Spleen (tissue), 7 donors: ENCODE measurements at regions not wholly inside any gene's neighbourhood (a gene's known extent, or its start where the extent isn't known, plus 50 kb on each side); places are given as distances from the start of the nearest gene placed in this dataset.

Experiments
- CTCF ChIP-seq, 11 experiments: fragments of 200-600 bp in 7 of 11; fragments of 450-650 bp in 4 of 11; sonication (generic) in 4 of 11; IDR thresholded peaks in 8 of 11; conservative IDR thresholded peaks in 3 of 11; 1 replicate in 7 of 11; 2 replicates in 4 of 11; pipeline versions ENCODE4 v1.4.0 to v1.8.0; 2016 to 2021; ENCODE audit warnings: antibody characterized with exemption in 11 of 11, inconsistent platforms in 4 of 11, mild to moderate bottlenecking in 1 of 11
- POLR2A ChIP-seq, 3 donors: fragments of 450-650 bp; IDR thresholded peaks; one replicate each; pipeline ENCODE4 v1.5.1; 2017; ENCODE audit warnings: antibody characterized with exemption in 3 of 3, mild to moderate bottlenecking in 1 of 3
- POLR2AphosphoS5 ChIP-seq, 3 donors: sonication (generic); formaldehyde crosslinking; IDR thresholded peaks; one replicate each; pipeline ENCODE4 v1.5.1; 2017; ENCODE audit warnings: antibody characterized with exemption in 3 of 3
- donor health status: DM: no; HTN: no; CAD: no; lungs with moderate emphysema.
- donor health status: DM: no; HTN: no; CAD: no.
- donor health status: DM: no; HTN: no; CAD: no.

DNA sequence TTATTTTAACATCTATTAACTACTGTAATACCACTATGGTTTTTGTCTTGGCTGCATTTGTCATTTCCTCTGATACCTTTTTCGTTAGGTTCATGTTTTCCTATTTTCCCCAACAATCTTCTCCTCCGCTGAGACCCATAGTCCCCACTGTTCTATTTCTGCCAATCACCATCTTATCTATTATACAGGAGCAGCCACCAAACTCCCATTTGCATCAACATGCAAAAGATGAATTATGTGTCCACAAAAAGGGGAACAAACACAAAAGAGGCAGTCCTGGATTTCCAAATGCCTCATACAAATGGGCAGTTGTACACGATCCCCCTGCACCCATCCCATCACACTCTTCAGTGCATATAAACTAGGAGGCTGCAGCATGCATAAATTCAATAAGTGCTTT, 121.7 kb upstream of the MYLIP start:
- TF ChIP-seq POLR2AphosphoS5 (IDR thresholded peaks at IDR 0.05) (no peak), CTCF (IDR thresholded peaks at IDR 0.05 in 8 of 11, conservative IDR thresholded peaks at IDR 0.05 in 3 of 11) (no peak), POLR2A (IDR thresholded peaks at IDR 0.05) (no peak)
